ENCODE measurements at regions not wholly inside any gene's neighbourhood (a gene's known extent, or its start where the extent isn't known, plus 50 kb on each side); places are given as distances from the start of the nearest gene placed in this dataset.

DNA sequence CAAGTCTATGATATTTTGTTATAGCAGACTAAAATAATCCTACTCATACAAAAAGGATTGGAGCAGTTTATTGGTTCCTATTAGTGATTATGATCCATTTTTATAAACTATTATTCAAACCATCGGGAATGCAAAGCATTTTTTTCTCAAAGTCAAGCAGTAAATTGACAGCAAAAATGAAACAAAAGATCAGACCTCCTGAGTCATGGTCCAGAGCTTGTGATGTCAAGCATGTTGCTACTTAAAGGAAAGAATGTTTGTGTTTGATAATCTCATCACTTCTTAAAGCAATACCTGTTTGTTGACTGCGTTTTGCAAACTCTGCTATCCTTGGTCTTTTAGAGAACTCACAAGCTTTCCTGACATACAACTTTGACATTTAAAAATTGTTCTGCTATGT, 204.4 kb downstream of the SAMD5 start:
- no peak for DNase-seq (ENCODE audit: low read depth in 4 of 4, low spot score in 1 of 4)

DNA sequence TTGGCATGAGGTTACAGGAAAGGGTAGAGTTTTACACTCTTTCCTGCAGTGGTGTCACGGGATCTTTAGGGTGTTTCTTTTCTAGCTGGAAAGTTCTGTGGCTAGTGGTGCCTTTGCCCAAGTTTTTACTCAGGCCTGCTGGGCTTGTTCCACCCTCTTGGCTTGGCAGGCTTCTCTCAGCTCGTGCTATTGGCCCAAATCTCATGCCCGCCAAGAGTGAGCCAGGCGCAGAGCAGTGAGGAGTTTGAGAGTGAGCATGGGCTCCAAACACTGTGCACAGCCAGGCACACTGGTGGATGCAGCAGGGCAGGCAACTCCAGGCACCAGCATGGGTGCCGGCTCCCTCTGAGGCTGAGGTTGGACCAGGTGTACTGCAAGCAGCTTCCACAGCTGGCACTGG, 206.5 kb downstream of the SAMD5 start:
- DNase-seq (ENCODE audit: low read depth in 4 of 4, low spot score in 1 of 4) = no peak

DNA sequence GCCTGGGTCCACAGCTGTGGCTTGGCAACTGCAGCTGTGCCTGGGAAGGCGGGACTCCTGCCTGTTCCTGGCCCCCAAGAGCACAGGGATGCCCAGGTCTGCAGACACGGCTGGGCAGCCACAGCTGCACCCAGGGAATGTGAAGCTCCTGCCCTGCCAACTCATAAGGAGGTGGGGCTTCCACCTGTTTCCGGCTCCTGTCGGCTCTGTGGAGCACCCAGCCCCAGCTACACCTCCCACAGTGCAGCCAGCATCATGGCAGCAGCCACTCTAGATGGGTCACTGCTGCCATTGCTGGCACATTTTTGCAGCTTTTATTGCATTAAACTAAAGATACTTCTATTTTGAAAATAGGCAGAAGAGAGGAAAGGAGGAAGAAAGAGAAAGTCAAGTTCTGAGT, 207.9 kb downstream of the SAMD5 start:
- DNase-seq (ENCODE audit: low read depth in 4 of 4, low spot score in 1 of 4) = no peak

DNA sequence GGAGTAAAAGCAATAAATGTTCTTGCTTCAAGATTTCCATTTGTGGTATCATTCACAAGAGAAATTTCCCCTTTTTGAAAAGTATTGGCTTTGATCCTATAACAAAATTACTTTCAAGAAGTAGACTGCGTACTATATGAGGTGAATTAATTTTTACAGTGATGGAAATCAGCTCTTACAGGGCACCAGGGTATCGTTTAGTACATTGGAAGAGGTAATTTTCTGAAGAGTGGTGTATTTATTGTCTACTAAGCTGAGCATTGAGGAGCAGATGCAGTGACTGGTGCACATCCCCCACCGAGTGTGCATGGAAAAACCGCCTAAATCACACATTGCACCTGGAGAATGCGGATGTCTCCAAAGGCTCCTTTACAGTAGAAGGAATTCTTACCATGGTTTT, 209.5 kb downstream of the SAMD5 start:
- no peak for DNase-seq (ENCODE audit: low read depth in 4 of 4, low spot score in 1 of 4)

DNA sequence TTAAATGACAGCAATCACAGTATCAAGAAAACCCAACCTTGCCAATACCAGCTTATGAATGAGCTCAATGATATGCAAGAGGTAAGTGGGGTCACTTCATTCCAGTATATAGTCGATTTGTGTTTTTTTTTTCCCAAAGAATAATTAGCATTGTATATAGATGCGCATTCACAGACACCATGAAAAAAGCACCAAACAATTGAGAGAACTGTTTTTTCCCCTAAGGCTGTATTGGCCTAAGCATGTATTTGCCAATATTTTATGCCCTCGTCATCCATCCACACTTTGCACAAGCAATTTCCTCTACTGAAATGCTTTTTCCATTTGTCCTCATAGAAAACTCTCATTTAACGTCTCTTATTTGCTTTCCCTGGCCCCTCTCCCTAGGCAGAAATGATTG, 213.7 kb downstream of the SAMD5 start:
- no peak for DNase-seq (ENCODE audit: low read depth in 4 of 4, low spot score in 1 of 4)

DNA sequence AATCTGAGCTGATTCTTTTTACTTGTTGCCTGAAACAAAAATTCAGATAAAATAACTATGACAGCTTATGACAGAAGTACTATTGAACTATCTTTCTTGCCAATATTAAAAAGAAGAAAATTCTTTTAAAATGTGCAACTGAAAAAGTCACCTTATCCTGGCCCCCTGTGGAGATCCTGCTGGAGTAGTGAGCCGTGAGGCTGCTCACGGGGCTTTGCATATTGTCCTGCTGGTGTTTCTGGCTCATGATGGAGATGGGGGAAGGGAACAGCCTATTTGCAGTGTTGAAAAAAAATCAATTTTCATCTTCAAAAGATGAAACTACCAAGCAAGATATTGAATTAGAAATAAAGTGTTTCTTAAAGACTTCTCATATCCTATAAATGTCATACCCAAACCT, 216.0 kb downstream of the SAMD5 start:
- no peak for DNase-seq (ENCODE audit: low read depth in 4 of 4, low spot score in 1 of 4)

DNA sequence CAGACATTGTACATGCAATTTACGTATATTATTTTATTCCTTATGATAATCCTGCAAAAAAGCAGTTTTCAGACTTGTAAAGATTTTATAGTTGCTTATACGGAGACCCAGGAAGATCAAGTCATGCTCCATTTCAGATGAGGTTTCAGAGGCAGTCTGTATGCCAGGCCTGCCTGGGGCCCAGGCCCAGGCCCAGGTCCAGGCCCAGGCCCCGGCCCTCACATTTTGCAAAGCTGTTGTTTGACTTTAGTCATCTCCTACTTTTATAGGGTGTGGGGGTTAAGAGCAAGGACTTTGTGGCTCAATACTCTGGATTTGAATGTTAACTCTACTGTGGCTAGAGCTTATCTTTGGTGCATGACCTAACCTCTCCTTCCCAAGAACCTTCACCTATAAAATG, 217.9 kb downstream of the SAMD5 start:
- no peak for DNase-seq (ENCODE audit: low read depth in 4 of 4, low spot score in 1 of 4)

DNA sequence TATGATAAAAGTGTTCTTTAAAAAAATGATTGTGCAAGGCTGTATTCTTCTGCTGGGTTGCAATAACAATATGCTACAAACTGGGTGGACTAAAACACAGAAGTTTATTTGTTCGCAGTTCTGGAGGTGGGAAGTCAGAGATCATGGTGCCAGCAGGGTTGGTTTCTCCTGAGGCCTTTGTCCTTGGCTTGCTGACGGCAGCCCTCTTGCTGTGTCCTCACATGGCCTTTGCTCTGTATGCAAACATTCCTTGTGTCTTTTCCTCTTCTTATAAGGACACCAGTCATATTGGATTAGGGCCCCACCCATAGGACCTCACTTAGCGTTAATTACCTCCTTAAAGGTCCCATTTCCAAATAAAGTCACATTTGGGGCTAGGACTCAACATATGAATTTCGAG, 220.4 kb downstream of the SAMD5 start:
- DNase-seq (ENCODE audit: low read depth in 4 of 4, low spot score in 1 of 4) = no peak

DNA sequence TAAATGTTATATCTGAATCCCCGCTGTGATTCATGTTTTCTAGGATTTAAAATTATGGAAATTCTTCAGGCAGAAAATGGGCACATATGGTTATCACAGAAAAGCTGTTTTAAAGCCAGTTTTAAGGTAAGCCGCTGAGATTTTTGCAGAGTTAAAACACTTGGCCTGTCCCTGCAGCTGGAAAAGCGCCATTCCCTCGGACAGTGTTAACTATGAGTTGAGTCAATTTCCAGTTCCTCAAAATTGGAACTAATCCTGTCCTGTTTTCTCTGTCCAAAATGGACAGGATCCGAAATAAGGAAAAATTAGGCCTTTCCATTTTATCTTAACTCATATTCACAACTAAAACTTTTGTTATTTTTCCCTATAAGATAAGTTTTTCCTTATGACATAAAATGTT, 225.2 kb downstream of the SAMD5 start:
- DNase-seq (ENCODE audit: low read depth in 4 of 4, low spot score in 1 of 4) = no peak

DNA sequence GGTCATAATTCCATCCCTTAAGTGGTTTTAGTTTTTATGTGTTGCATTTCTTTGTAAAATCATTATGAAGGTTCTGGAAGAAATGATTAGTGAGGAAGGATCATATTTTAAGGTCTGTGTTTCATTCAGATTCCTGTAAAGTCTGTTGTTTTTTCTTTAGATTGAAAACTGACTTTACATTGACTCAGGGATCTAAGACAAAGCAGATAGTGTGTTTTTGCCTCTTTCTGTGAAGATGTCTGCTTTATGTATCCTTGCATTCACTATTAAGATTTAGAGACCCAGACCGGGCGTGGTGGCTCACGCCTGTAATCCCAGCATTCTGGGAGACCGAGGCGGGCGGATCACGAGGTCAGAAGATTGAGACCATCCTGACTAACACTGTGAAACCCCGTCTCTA, 225.7 kb downstream of the SAMD5 start:
- DNase-seq (ENCODE audit: low read depth in 4 of 4, low spot score in 1 of 4) = no peak

DNA sequence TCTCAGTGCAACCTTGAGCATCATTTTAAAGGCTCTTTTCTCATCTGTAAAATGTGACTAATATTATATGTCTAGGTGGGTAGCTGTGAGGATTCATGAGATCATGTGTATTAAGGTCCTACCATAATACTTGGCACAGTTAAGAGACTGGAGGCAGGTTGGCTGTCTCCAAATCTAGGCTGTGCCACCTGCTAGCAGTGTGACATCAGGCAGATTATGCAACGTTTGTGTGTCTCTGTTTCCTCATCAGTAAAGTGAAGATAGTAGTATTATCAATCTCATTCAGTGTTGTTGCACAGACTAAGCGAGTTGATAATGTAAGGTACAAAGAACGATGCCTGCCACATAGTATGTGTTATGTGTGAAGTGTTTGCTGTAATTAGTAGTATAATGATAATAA, 227.4 kb downstream of the SAMD5 start:
- no peak for DNase-seq (ENCODE audit: low read depth in 4 of 4, low spot score in 1 of 4)

DNA sequence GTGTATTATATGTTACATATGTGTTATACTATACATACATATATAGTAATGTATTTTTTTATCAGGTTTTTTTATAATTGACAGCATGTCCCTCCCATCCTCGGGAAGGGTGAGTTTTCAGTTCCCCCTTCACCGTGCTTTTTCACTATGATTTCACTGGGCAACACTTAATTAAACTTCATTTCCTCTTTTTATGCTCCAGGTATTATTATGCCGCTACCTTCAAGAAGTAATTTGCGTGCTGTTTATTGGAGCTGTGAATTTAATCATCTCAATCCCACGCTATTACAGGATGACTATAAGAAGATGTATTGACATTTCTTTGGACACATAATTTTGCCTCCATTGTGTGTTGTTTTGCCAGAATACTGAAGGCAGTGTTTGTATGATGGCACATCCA, 228.6 kb downstream of the SAMD5 start:
- DNase-seq (ENCODE audit: low read depth in 4 of 4, low spot score in 1 of 4) = no peak

DNA sequence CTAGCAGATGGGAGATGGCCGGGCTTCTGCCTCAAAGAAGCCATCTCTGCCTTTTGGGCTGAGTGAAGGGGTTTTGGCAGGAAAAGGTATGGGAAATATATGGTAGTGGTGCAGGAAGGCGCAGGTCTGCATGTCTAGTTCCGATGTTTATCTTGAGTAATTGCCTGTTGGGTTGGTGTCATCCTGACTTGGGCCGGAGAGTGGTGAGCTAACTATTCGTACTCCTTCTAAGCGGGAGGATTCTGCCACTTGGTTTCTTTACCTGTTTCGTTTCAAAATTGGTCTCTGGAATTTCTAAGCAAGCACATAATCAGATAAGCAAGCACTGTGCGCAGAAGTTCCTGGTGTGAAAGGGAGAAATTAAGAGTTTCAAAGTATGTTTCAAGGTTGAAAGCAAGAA, 229.6 kb downstream of the SAMD5 start:
- DNase-seq (ENCODE audit: low read depth in 4 of 4, low spot score in 1 of 4) = no peak

DNA sequence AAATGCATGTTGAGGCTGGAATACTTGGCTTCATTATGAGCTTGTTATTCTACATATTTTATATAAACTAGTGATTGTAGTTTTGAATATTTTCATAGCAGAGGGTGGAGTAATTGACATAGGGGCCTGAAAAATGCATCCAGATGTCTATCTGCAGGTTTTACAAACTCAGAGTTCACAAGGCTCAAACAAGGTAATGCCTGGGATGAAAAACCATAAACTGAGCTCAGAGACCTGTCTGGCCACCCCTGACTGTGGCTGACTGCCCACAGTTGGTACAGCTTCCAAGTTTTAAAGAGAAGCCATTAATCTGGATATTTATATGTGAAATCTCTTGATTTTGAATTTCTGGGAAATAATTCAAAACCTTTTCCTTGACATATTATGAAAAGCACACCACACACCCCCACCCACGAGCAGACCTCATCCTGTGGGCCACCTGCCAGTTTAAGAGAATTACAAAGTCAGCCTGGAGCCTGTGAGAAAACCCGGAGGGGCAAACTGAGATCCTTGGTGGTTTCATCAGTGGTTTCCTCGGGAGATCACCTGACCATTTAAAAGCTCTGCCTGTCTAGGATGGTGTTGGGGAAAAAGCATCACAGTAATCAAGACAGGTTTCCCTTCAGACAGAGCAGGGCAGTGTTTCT, 230.1 kb downstream of the SAMD5 start:
- DNase-seq (ENCODE audit: low read depth in 4 of 4, low spot score in 1 of 4) = no peak

DNA sequence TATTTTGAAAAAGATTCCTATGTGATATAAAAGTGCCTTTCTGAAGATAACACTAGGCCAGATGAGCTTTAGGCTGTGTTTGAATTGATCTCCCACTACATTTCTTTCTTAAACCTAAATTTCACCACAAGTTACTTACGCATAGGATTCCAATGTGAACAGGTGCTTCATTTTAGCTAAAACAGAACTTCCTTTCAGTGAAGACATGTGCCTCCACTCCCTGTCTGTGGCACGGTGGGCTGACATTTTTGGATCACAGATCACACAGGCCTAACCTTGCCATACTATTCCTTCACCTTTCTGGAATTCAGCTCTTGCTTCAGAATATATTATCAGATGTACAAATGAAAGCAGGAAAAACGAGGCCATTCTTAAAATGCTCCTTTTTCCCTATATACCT, 231.8 kb downstream of the SAMD5 start:
- no peak for DNase-seq (ENCODE audit: low read depth in 4 of 4, low spot score in 1 of 4)

DNA sequence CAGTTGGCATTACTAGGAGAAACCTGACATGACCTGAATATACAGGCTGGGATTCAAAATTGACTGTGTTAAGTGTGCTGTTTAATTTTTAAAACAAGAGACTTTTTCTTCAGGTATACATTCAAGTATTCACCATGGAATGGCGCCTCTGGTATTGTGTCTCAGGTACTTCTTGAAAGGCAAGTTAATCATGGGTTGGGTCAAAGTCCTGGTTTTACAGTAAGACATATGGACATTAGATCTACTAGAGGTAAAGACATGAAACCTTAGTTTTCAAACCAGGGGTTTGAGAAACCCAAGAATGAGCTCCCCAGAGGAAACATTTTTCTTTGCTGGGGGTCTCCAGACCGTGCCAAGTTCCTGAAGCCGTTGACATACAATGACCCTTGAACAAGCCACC, 232.4 kb downstream of the SAMD5 start:
- no peak for DNase-seq (ENCODE audit: low read depth in 4 of 4, low spot score in 1 of 4)

DNA sequence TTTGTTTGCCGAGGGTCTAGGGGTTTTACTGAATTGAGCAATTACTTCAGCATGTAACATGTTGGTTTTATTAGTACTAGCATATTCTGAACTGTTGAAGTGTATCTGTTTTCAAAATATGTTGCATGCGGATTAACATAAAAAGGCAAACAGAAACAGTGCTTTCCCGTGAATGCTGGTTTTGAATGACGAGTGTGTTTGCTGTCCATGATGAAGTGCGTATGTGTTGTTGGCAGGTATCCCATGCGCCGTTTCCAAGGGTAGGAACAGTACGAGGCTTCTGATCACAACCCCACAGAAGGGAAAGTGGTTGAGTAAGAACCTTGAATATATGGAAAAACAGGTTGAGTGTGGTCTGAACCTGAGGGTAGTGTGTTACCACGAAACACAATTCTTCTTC, 232.9 kb downstream of the SAMD5 start:
- no peak for DNase-seq (ENCODE audit: low read depth in 4 of 4, low spot score in 1 of 4)

DNA sequence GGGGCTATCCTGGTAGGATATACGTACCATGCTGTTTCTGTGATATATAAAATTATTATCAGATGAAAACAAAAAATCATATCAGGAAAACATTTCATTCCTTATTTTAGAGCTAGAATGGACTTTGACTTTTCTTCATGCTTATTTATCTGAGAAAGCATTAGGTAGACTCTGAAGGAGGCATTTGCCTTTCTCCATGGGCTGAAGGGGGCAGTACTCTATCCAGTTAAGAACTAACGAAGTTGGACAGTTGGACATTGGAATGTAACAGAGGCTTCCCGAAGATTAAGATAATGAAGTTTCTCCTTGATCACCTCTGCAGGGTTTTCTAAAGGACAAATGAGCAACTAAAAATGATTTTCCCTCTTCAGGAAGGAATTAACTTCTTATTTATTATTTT, 233.9 kb downstream of the SAMD5 start:
- DNase-seq (ENCODE audit: low read depth in 4 of 4, low spot score in 1 of 4) = no peak

DNA sequence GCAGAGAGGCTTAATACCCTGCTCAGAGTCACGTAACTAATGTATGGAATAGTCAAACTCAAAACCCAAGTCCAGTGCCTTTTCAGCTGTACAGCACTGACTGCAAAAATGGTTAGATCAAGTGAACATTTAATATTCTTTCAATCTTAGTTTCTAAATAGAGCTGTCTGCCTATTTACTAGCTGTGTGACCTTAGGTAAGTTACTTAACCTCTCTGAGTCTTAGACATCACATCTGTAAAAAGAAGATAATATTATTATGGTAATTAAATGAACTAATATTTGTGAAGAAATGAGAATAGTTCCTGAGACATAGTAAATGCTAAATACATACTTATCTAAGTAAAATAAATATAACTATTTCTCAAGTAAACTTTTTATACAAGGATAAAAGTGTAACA, 235.5 kb downstream of the SAMD5 start:
- no peak for DNase-seq (ENCODE audit: low read depth in 4 of 4, low spot score in 1 of 4)

DNA sequence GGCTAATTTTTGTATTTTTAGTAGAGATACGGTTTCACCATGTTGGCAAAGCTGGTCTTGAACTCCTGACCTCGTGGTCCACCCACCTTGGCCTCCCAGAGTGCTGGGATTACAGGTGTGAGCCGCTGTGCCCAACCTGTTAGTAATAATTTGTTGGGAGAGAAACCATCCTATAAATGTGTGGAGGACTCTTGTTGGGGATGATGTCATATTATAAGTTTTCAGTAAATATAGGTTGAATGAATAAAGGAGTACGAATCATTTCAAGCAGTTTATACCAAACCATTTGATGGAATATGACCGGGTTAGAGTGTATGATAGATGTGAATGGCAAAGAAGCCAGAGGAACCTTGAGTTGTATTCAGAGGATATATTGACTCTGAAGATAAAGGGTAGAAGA, 240.8 kb downstream of the SAMD5 start:
- DNase-seq (ENCODE audit: low read depth in 4 of 4, low spot score in 1 of 4) = no peak

DNA sequence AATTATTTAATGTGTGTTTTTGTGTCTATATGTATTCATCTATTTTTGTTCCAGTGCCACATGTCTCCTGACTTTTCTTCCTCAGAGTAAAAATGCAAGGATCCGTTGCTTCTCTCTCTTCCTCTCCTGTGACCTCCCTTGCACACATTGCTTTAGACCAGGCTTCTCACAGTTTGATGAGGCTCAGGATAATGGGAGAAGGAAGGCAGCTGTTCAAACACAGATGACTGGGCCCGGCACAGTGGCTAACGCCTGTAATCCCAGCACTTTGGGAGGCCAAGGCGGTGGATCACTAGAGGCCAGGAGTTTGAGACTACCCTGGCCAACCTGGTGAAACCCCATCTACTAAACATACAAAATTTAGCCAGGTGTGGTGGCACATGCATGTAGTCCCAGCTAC, 241.9 kb downstream of the SAMD5 start:
- no peak for DNase-seq (ENCODE audit: low read depth in 4 of 4, low spot score in 1 of 4)

DNA sequence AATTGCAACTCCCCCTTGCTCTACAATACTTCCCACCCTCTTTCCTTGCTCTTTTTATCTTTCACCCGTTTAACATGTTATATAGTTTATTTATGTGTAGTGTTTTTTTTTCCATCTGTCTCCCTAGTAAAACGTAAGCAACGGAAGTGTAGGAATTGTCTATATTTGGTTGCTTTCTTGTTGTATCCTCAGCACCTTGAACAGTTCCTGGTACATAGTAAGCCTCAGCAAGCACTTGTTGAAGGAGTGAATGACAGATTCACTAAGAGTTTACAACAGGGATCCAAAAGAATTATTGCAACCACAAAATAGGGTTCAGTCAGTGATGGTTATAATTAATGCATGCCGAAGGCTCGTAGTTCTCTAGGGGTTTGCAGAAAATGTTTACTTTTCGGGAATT, 242.7 kb downstream of the SAMD5 start:
- no peak for DNase-seq (ENCODE audit: low read depth in 4 of 4, low spot score in 1 of 4)

DNA sequence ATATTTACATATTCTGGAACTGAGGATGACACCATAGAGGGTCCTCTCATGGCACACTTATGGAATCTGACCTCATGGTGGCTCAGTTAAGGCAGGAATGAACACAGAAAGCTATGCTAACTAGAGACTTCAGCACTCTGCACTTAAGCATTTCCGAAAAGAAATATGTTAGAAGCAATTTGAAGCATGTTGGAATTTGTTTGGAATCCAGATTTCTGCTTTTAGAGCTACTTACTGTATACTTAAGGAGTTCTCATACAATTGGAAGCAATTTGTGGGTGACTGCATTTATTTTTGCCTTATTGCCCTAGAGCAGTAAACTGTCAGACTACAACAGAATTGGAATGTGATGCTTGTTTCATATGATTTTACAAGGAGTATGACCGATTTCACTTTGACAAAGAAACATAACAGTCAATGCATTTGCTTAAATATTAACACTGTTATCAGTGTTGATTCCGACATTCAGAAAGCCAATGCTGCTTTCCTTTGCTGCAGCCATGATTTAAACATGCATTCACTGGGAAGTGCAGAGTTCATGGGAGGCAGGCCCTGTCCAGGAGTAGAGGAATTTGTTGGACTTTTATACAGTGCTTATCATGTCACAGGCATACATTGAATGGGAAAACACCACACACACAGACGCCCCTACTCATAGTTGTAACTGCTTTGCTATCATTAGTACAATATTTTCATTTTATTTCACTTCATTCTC, 244.4 kb downstream of the SAMD5 start:
- DNase-seq (ENCODE audit: low read depth in 4 of 4, low spot score in 1 of 4) = no peak
